GM12878 (cell line): ENCODE measurements at regions not wholly inside any gene's neighbourhood (a gene's known extent, or its start where the extent isn't known, plus 50 kb on each side); places are given as distances from the start of the nearest gene placed in this dataset.

Source experiments
- ATAC-seq: fragments of 200-7000 bp; cut with Tn5 transposase; 3 replicates; pipeline ENCODE4 v1.9.1; 2020; ENCODE audit warnings: mild to moderate bottlenecking, moderate library complexity
- BruUV-seq: library from RNA; stranded (reverse); fragments of 400-500 nt; replicated peaks from 2 replicates; lab custom pipeline; 2021; lab: Mats Ljungman, UMichigan
- CTCF ChIA-PET: fragments of 300-600 bp; sonication (Branson Sonifier 250); formaldehyde crosslinking; extraction: SDS; loops from one replicate; lab custom pipeline; 2021; ENCODE audit warnings: inconsistent platforms; lab: Yijun Ruan, JAX
- POLR2A ChIA-PET: fragments of 350-600 bp; formaldehyde crosslinking; extraction: SDS; loops from one replicate; lab custom pipeline; 2021; ENCODE audit warnings: inconsistent platforms; lab: Charles Lee
- RAD21 ChIA-PET: fragments of 300-600 bp; sonication (Branson Sonifier 250); formaldehyde crosslinking; loops from one replicate; lab custom pipeline; 2023; ENCODE audit warnings: antibody characterized with exemption; ENCODE audit not compliant: unreplicated experiment; lab: Charles Lee
- SMC1A ChIA-PET: fragments of 300-600 bp; sonication (Branson Sonifier 250); formaldehyde crosslinking; loops from one replicate; lab custom pipeline; 2023; ENCODE audit not compliant: unreplicated experiment, uncharacterized antibody; lab: Charles Lee
- DNase-seq: peaks from one replicate; pipeline ENCODE4 v3.0.0-alpha.2; 2011; ENCODE audit warnings: low read depth, low spot score
- FAIRE-seq: peaks from 3 replicates; lab custom pipeline; 2011; peaks lifted over from hg19 to GRCh38; lab: Jason Lieb, UNC
- H2AFZ ChIP-seq: 2 replicates; pipeline ENCODE4 v1.6.0; 2011; ENCODE audit warnings: low read depth, low read length, control low read depth; ENCODE audit not compliant: control insufficient read depth
- H3K27ac ChIP-seq: 2 replicates; pipeline ENCODE4 v1.5.1; 2011; ENCODE audit warnings: control low read depth; ENCODE audit not compliant: control insufficient read depth, insufficient read depth
- H3K27me3 ChIP-seq, 2 experiments: replicated peaks in 1 of 2; 2 replicates each; pipeline versions ENCODE4 v1.6.0 to v1.6.1; 2011; ENCODE audit warnings: low read length in 1 of 2; ENCODE audit not compliant: control insufficient read depth in 2 of 2, insufficient read depth in 2 of 2
- H3K36me3 ChIP-seq, 2 experiments: 2 replicates each; pipeline ENCODE4 v1.5.1; 2011; ENCODE audit warnings: low read length in 1 of 2; ENCODE audit not compliant: control insufficient read depth in 2 of 2, insufficient read depth in 2 of 2
- H3K4me1 ChIP-seq: 2 replicates; pipeline ENCODE4 v1.6.1; 2011; ENCODE audit warnings: mild to moderate bottlenecking, low read length, moderate library complexity, mixed read lengths; ENCODE audit not compliant: control insufficient read depth, insufficient read depth
- H3K4me2 ChIP-seq: 2 replicates; pipeline ENCODE4 v1.6.0; 2011; ENCODE audit warnings: control low read depth; ENCODE audit not compliant: control insufficient read depth, insufficient read depth
- H3K4me3 ChIP-seq: fragments of 200-600 bp; sonication (generic); 2 replicates; pipeline ENCODE4 v1.5.1; 2016
- H3K79me2 ChIP-seq: 2 replicates; pipeline ENCODE4 v1.6.0; 2011; ENCODE audit warnings: low read length; ENCODE audit not compliant: control insufficient read depth, insufficient read depth
- H3K9ac ChIP-seq: 2 replicates; pipeline ENCODE4 v1.8.0; 2011; ENCODE audit warnings: low read length, control low read depth, mixed read lengths; ENCODE audit not compliant: control insufficient read depth, insufficient read depth
- H3K9me3 ChIP-seq: replicated peaks from 3 replicates; pipeline ENCODE4 v1.5.1; 2011; ENCODE audit warnings: mild to moderate bottlenecking, low read length; ENCODE audit not compliant: control insufficient read depth, insufficient read depth
- H4K20me1 ChIP-seq: 2 replicates; pipeline ENCODE4 v1.6.0; 2011; ENCODE audit not compliant: control insufficient read depth, insufficient read depth
- ATF7 ChIP-seq: fragments of 450-650 bp; IDR thresholded peaks from 2 replicates; pipeline ENCODE4 v1.6.1; 2016; ENCODE audit warnings: low read depth, mild to moderate bottlenecking
- BACH1 ChIP-seq: fragments of 450-650 bp; IDR thresholded peaks from 2 replicates; pipeline ENCODE4 v1.6.1; 2017; ENCODE audit warnings: mild to moderate bottlenecking, borderline replicate concordance
- CBFB ChIP-seq: IDR thresholded peaks from 2 replicates; pipeline ENCODE4 v1.6.1; 2016; ENCODE audit warnings: antibody characterized with exemption, low read depth
- CEBPB ChIP-seq, 2 experiments: fragments of 150-350 bp in 1 of 2; IDR thresholded peaks; 2 replicates each; pipeline ENCODE4 v1.6.1; 2012 to 2014; ENCODE audit warnings: low read depth in 2 of 2, low read length in 2 of 2, borderline replicate concordance in 1 of 2, inconsistent platforms in 1 of 2
- CHD2 ChIP-seq: IDR thresholded peaks from 2 replicates; pipeline ENCODE4 v1.6.1; 2011; ENCODE audit warnings: low read depth, low read length, improper control_type of control experiment, borderline replicate concordance
- CTCF ChIP-seq, 3 experiments: IDR thresholded peaks in 2 of 3; conservative IDR thresholded peaks in 1 of 3; 2 replicates each; pipeline ENCODE4 v1.5.1; 2011; ENCODE audit warnings: low read depth in 3 of 3, low read length in 3 of 3, mild to moderate bottlenecking in 3 of 3, control low read depth in 2 of 3, moderate library complexity in 2 of 3, inconsistent platforms in 1 of 3, mixed read lengths in 1 of 3; ENCODE audit not compliant: control insufficient read depth in 2 of 3, insufficient read depth in 1 of 3; ENCODE audit errors: extremely low read depth in 1 of 3
- HCFC1 ChIP-seq: fragments of 150-350 bp; IDR thresholded peaks from 2 replicates; pipeline ENCODE4 v1.6.1; 2014; ENCODE audit warnings: low read length
- KAT2A ChIP-seq: conservative IDR thresholded peaks from 2 replicates; pipeline ENCODE4 v1.6.1; 2011; ENCODE audit warnings: low read depth, low read length; ENCODE audit not compliant: control insufficient read depth
- NKRF ChIP-seq: fragments of 450-650 bp; conservative IDR thresholded peaks from 2 replicates; pipeline ENCODE4 v1.6.1; 2017; ENCODE audit warnings: mild to moderate bottlenecking, moderate library complexity
- WGBS: methylation state at CpG from one replicate; pipeline ENCODE4 v1.1.6; 2016; ENCODE audit warnings: low lambda C conversion rate; ENCODE audit not compliant: insufficient replicate concordance, insufficient coverage; ENCODE audit errors: missing lambda C conversion rate; 5-methylcytosine and 5-hydroxymethylcytosine counted together
- in situ Hi-C: fragments of 300-500 bp; cut with MboI; formaldehyde crosslinking; loops from 9 replicates; pipeline ENCODE4 v1.14.3; 2018; ENCODE audit warnings: mixed read lengths
- intact Hi-C: fragments of 100-400 bp; cut with micrococcal nuclease; formaldehyde crosslinking; loops from one replicate; pipeline ENCODE4 v1.14.2; 2022; ENCODE audit not compliant: unreplicated experiment

- ChIA-PET CTCF (interaction anchor here (0.5 to 5.2 kb wide), 4 partner anchors 9 to 104 kb away, joined by 3 to 15 read pairs (median 8); no protein-coding TSS in a partner anchor), RAD21 (interaction anchor here (1.0 to 4.1 kb wide), 4 partner anchors 17 to 102 kb away, joined by 3 to 60 read pairs (median 4); no protein-coding TSS in a partner anchor), SMC1A (interaction anchor here (0.6 to 4.1 kb wide), 12 partner anchors 10 to 125 kb away, joined by 3 to 26 read pairs (median 4); no protein-coding TSS in a partner anchor), POLR2A (interaction anchor here (1.0 to 1.4 kb wide), 2 partner anchors 101 to 103 kb away, joined by 3 to 5 read pairs; no protein-coding TSS in a partner anchor)
- Histone ChIP-seq H3K9ac (no peak overlapping the region), H3K36me3 (peaks cover 3 to 7% of the 10 kb centered on the region in 2 experiments), H3K4me3 (no peak overlapping the region), H3K27me3 (no peaks in the 10 kb centered on the region), H3K4me2 (no peak overlapping the region), H3K27ac (no peak overlapping the region), H3K9me3 (peaks cover 13% of the 10 kb centered on the region; the same call in 2 of the 3 replicates), H4K20me1 (no peaks in the 10 kb centered on the region)
- in situ Hi-C loops (no loop called here), intact Hi-C loops (no loop called here)
- no peak for FAIRE-seq
- BruUV-seq = no TSS peak
- TF ChIP-seq CBFB (no peak), CHD2 (no peak), NKRF (no peak), ATF7 (no peak), HCFC1 (no peak), CTCF (IDR thresholded peaks at IDR 0.05 in 2 of 3, conservative IDR thresholded peaks at IDR 0.05 in 1 of 3; ENCODE audit: control insufficient read depth in 2 of 3, extremely low read depth in 1 of 3, insufficient read depth in 1 of 3, low read depth in 3 of 3, low read length in 3 of 3) (no peak), BACH1 (no peak), CEBPB (IDR thresholded peaks at IDR 0.05; ENCODE audit: borderline replicate concordance in 1 of 2, low read depth in 2 of 2, low read length in 2 of 2) (no peak), KAT2A (no peak)
- TF ChIP-seq, all 136 proteins: peak for 0
- Histone ChIP-seq H3K79me2 (peaks cover 58% of the 10 kb centered on the region), H2AFZ (no peak overlapping the region), H3K4me1 (peaks cover 24% of the 10 kb centered on the region)
- DNase-seq (no peak), ATAC-seq (no peak)
- 98% methylated on average over 5 of the region's 5 CpGs for WGBS
Measured at GRCh38 chr12:94771741-94772140, 121.4 kb upstream of the TMCC3 start.
